ENCODE measurements at regions not wholly inside any gene's neighbourhood (a gene's known extent, or its start where the extent isn't known, plus 50 kb on each side); places are given as distances from the start of the nearest gene placed in this dataset.

GRCh38 chr10:131448883-131449282 lies 137.4 kb upstream of the TCERG1L start:
- Histone ChIP-seq H3K4me3 (ENCODE audit: low read depth, low read length) (no peak overlapping the region), H3K27me3 (ENCODE audit: control insufficient read depth, insufficient read depth, low read length) (no peaks in the 10 kb centered on the region), H3K36me3 (ENCODE audit: control insufficient read depth, insufficient read depth, low read length) (no peaks in the 10 kb centered on the region)
- TF ChIP-seq CTCF (IDR thresholded peaks at IDR 0.05; ENCODE audit: insufficient read depth, low read length, severe bottlenecking): no peak
- no peak for DNase-seq (ENCODE audit: low read depth)
- no peak for FAIRE-seq

GRCh38 chr10:131450216-131450765 lies 138.8 kb upstream of the TCERG1L start:
- Histone ChIP-seq H3K36me3 (ENCODE audit: control insufficient read depth, insufficient read depth, low read length) (no peaks in the 10 kb centered on the region), H3K4me3 (ENCODE audit: low read depth, low read length) (no peak overlapping the region), H3K27me3 (ENCODE audit: control insufficient read depth, insufficient read depth, low read length) (no peaks in the 10 kb centered on the region)
- TF ChIP-seq CTCF (IDR thresholded peaks at IDR 0.05; ENCODE audit: insufficient read depth, low read length, severe bottlenecking): no peak
- FAIRE-seq: no peak
- no peak for DNase-seq (ENCODE audit: low read depth)

- no peak overlapping the region for H3K4me3 ChIP-seq (ENCODE audit: low read depth, low read length)
- FAIRE-seq (no peak), DNase-seq (ENCODE audit: low read depth) (no peak)
- no peak for TF ChIP-seq CTCF (IDR thresholded peaks at IDR 0.05; ENCODE audit: insufficient read depth, low read length, severe bottlenecking)
- no peaks in the 10 kb centered on the region for H3K36me3 ChIP-seq (ENCODE audit: control insufficient read depth, insufficient read depth, low read length)
- no peaks in the 10 kb centered on the region for H3K27me3 ChIP-seq (ENCODE audit: control insufficient read depth, insufficient read depth, low read length)
Measured at GRCh38 chr10:131451407-131452015, 140.0 kb upstream of the TCERG1L start.

GRCh38 chr10:131452926-131453720 lies 141.6 kb upstream of the TCERG1L start:
- TF ChIP-seq CTCF (IDR thresholded peaks at IDR 0.05; ENCODE audit: insufficient read depth, low read length, severe bottlenecking): no peak
- Histone ChIP-seq H3K27me3 (ENCODE audit: control insufficient read depth, insufficient read depth, low read length) (no peaks in the 10 kb centered on the region), H3K36me3 (ENCODE audit: control insufficient read depth, insufficient read depth, low read length) (no peaks in the 10 kb centered on the region), H3K4me3 (ENCODE audit: low read depth, low read length) (no peak overlapping the region)
- FAIRE-seq (no peak), DNase-seq (ENCODE audit: low read depth) (no peak)

- no peaks in the 10 kb centered on the region for H3K27me3 ChIP-seq (ENCODE audit: control insufficient read depth, insufficient read depth, low read length)
- no peak for DNase-seq (ENCODE audit: low read depth)
- peak; percentile 6 for TF ChIP-seq CTCF (IDR thresholded peaks at IDR 0.05; ENCODE audit: insufficient read depth, low read length, severe bottlenecking)
- H3K4me3 ChIP-seq (ENCODE audit: low read depth, low read length): no peak overlapping the region
- no peak for FAIRE-seq
- H3K36me3 ChIP-seq (ENCODE audit: control insufficient read depth, insufficient read depth, low read length): no peaks in the 10 kb centered on the region
Measured at GRCh38 chr10:131453721-131454634, 142.5 kb upstream of the TCERG1L start.

All from bronchial epithelial cell (primary cell).